ENCODE measurements at regions not wholly inside any gene's neighbourhood (a gene's known extent, or its start where the extent isn't known, plus 50 kb on each side); places are given as distances from the start of the nearest gene placed in this dataset.

GRCh38 chr4:145427991-145428390 is 53.7 kb upstream of the SMAD1 start:
- DNase-seq: no peak

- DNase-seq: no peak
These were observed 54.4 kb upstream of the SMAD1 start for GRCh38 chr4:145427221-145427620.

DNA sequence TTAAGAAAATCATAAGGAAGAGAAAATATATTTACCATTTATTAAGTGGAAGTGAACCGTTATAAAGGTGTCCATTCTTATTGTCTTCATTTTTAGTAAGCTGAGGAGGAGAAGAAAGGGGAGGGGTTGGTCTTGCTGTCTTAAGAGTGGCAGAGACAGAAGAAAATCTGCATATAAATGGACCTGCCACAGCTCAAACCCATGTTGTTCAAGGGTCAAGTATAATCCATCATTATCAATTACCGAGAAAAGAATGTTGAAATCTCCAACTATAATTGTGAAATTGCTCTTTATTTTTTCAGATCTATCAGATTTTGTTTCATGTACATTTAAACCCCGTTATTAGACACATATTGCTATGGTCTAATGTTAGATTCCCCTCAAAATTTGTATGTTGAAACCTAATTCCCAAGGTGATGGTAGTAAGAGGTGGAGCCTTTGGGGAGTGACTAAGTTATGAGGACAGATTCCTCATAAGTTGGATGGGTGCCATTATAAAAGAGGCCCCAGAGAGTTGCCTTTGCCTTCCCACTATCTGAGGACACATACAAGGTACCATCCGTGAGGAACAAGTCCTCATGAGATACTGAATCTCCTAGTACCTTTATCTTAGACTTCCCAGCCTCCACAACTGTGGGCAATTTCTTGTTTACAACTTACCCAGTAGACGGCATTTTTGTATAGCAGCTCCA is 58.5 kb upstream of the SMAD1 start:
- no peak for DNase-seq

DNA sequence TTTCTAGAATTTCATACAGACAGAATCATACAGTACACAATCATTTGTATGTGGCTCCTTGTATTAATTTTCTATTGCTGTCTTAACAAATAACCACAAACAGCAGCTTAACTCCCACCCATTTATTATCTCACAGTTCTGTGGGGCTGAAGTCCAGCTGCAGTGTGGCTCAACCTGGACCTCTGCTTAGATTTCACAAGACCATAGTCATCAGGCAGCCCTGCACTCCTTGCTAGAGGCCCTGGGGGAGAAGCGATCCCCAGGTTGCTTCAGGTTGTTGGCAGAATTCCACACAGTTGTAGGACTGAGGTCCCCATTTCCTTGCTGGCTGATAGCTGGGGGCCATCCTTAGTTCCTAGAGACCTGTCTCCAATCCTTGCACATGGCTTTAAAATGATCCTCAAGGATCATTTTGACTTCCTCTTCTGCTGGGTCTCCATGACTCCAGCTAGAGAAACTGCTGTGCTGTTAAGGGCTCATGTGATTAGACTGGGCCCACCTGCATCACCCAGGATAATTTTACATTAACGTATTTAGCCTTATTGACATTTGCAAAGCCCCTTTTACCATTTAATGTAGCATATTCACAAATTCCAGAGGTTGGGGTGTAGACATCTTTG is 60.9 kb upstream of the SMAD1 start:
- no peak for DNase-seq

GRCh38 chr4:145418739-145419138 is 62.9 kb upstream of the SMAD1 start:
- DNase-seq: no peak

DNA sequence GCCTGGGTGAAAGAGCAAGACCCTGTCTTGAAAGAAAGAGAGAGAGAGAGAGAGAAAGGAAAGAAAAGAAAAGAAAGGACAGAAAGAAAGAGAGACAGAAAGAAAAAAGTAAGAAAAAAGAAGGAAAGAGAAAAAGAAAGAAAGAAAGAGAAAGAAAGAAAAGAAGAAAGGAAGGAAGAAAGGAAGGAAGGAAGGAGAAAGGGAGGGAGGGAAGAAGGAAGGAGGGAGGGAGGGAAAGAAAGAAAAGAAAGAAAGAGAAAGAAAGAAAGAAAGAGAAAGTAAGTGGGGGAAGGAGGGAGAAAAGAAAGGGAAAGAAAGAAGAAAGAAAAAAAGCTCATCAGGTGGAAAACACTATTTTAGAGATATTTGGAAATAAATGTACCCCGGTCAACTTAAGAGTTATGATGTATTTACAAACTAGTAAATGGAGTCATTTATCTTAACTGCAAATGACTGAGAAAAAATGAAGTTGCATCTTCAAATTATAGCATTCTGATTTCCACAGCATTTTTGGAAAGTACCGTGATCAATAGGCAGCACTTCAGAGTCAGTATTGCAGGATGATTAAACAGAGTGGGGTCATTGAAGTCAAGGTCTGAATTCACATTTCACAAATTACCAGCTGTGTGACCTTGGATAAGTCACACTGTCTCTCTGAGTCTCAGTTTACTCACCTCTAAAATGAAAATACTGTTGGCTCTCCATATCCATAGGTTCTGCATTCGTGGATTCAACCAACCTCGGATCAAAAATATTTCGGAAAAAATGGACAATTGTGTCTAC is 64.1 kb upstream of the SMAD1 start:
- no peak for DNase-seq

DNA sequence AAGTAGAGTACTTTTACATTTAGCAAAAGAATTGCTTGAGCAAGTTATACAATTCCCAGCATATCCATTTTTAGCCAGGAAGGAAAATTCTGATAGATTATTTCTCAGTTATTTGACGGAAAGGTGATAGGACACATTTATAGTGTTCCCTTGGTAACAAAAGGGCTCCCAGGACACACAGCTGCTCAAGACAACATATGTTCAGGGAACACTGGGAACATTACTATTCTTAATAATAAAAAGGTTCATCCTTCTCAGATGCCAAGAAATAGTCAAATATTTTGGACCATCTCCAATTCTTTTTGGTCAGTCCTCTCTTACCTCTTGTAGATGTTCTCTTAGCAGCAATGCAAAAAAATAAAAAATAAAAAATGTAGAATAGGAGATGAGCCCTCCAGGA is 66.8 kb upstream of the SMAD1 start:
- no peak for DNase-seq

GRCh38 chr4:145414226-145414625 is 67.4 kb upstream of the SMAD1 start:
- no peak for DNase-seq

GRCh38 chr4:145406970-145407369 is 74.7 kb upstream of the SMAD1 start:
- DNase-seq: no peak

DNA sequence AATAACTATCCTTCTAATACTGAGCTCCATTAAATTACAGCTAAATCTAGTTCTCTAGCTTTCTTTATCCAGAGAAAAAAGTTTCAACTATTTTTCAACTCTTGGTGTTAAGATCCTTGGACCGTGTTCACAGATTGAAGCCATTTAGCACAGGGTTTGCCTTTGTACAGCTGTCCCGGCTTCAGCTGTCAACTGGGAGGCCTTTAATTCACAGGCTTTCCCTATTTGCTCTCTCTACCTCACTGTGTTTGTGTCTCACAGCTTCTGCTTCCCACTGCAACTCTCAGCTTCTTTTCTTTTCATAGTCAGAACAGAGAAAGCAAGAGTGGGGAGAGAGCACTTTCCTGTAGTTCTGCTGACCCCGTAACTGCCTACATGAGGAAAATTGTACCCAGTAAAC is 76.9 kb upstream of the SMAD1 start:
- DNase-seq: no peak

DNA sequence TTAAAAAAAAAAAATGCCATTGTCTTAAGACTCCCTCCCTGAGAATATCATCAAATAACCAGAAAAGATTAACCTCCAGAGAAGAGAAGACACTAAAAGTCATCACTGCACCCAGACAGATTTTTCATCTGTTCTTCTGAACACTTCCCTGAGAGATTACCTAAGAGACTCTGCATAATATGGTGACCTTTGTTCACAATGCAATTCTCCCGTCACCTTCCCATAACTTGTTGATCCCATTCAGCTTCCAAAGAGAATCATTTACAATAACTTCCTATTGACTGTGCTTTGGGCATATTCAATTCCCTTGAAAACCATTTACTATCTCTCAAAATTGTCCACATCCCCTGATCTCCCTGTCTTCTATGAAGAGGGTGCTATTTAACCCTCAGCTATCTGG is 85.1 kb upstream of the SMAD1 start:
- DNase-seq: no peak

DNA sequence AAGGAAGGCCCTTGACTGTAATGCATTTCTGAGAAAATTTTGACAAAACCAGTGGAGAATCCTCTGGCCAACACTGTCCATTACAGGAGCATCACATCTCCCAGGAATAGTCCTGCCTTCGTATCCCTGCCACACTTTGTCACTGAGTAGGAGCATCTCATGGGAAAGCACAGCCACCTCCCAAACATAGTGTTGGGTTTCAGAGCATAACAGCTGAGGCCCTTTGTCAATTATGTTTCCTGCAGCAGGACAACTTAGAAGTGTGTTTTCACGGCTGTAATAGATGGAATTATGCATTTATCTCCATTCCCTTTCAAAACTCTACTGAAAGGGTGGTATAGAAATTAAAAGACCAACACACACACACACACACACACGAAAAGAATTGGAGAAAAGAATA is 91.1 kb upstream of the SMAD1 start:
- DNase-seq: peak; percentile 28 to 42

GRCh38 chr4:145389550-145389949 is 92.1 kb upstream of the SMAD1 start:
- no peak for DNase-seq

DNA sequence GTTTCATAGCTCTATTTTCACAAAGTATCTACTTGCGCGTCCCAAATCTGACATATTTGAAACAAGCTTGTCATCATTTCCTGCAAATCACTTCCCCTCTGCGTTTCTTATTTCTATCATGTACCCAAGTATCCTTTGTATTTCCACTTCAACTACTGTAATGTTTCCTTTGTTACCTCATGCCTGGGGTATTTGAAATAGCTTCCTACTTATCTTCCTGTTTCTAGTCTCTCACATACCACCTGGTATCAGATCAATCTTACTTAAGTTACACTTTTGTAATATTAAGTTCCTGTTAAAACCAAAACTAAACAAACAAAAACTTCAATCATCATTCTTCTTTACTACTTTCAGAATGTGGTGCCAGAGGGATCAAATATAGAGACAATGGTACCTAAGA is 93.6 kb upstream of the SMAD1 start:
- DNase-seq: no peak

GRCh38 chr4:145387079-145387478 is 94.6 kb upstream of the SMAD1 start:
- no peak for DNase-seq

DNA sequence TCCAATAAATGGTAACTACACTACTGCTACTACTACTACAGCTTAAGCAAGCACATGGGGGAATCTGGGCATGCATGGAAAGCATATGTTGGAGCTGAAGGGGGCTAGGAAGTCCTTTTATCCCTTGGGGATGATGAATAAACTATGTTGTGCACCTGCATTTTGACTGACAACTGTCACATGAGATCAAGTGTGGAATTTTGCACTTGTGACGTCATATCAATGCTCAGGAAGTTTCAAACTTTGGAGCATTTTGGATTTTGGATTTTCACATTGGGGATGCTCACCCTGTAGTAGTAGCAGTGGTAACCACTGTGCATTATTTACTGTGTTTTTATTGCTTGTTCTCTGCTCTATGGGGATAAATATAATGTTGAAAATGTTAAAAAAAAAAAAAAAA is 100.5 kb upstream of the SMAD1 start:
- no peak for DNase-seq

- DNase-seq: no peak
These were observed 101.5 kb upstream of the SMAD1 start for GRCh38 chr4:145380123-145380522.

DNA sequence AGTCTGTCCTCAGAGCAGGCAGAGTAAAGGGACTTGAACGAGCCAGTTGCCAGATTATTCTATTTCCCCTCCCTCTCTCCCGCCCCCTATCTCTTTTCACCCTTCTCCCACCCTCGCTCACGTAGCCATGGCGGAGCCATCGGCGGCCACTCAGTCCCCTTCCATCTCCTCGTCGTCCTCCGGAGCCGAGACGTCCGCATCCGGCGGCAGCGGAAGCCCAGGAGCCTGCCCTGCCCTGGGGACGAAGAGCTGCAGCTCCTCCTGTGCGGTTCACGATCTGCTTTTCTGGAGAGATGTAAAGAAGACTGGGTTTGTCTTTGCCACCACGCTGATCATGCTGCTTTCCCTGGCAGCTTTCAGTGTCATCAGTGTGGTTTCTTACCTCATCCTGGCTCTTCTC is 106.2 kb upstream of the SMAD1 start:
- no peak for DNase-seq

GRCh38 chr4:145352438-145353145 is 129.1 kb upstream of the SMAD1 start:
- DNase-seq: no peak

DNA sequence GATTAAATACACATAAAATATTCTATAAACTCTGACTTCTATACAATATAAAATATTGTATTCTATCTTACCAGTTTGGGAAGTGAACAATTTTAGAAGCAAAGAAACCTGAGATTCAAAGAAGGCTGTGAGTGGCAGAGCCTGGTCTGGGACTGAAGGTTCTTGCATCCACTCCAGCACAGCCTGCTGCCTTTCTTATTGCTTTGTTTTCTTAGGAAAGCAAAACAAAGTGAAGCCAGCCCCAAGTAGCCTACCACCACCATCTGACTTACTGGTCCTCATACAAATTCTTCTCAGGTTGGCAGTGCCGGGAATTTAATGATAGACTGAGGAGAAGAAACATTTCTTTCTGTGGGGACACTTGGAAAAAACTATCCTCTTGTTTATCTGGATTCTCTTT is 129.7 kb upstream of the SMAD1 start:
- no peak for DNase-seq

DNA sequence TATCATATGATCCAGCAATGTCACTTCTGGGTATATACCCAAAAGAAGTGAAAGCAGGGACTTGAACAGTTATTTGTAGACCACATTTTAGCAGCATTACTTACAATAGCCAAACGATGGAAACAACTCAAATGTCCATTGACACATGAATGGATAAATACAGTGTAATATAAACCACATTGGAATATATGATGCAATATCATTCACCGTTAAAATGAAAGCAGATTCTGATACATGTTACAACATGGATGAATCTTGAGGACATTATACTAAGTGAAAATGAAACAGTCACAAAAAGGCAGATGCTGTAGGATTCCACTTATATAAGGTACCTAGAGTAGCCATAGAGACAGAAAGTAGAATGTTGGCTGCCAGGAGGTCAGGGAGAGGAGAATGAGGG is 130.5 kb upstream of the SMAD1 start:
- DNase-seq: no peak

DNA sequence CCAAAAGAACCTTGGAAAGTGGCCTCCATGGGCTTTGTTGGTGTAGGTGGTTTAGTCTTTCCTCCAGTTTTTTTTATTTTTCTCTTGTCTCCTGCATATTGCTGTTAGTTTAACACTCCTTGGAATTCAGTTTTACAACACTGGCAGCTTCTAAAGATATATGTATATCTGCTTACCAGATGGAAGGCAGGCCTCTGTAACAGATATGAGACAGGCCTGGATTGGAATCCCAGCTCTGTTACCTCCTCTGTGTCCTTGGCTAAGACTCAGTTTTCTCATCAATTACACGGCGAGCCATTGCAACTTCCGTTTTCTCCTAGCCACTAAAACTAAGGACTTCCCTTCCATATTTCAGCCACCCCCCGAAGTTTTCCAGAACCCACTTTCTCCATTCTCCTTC is 133.4 kb upstream of the SMAD1 start:
- DNase-seq: no peak

DNA sequence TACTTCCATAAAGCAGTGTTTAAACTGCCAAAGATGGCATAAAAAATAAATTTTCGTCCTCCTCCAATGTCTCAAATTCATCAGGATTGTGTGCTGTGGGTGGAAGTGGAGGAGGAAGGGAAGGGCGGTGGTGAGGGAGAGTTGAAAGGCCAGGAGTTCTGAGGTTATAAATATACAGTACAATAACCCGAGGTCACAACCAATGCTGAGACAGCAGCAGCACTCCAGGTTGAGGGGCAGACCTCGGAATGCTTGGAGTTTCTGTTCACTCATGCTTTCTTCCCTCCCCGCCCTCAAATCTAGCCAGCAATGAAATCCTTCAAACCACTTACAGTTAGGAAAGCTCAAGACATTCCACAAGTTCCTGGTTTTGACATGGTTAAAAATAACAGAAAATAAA is 134.0 kb upstream of the SMAD1 start:
- no peak for DNase-seq

- no peak for DNase-seq
These were observed 135.6 kb upstream of the SMAD1 start for GRCh38 chr4:145346081-145346480.
